ENCODE measurements at regions not wholly inside any gene's neighbourhood (a gene's known extent, or its start where the extent isn't known, plus 50 kb on each side); places are given as distances from the start of the nearest gene placed in this dataset.

- TF ChIP-seq CUX1 (IDR thresholded peaks at IDR 0.05; ENCODE audit: insufficient replicate concordance, low read depth, low read length): no peak
These were observed 57.9 kb upstream of the NAV3 start (continued) for GRCh38 chr12:77772676-77773298.

GRCh38 chr12:77768558-77768957 lies 62.1 kb upstream of the NAV3 start:
- CTCF ChIA-PET: no interaction called here
- Histone ChIP-seq H3K4me2 (ENCODE audit: control insufficient read depth, insufficient read depth) (no peak overlapping the region), H3K27me3 (replicated peaks in 1 of 2; ENCODE audit: control insufficient read depth in 2 of 2, insufficient read depth in 2 of 2, low read length in 1 of 2) (no peaks in the 10 kb centered on the region), H3K36me3 (ENCODE audit: control insufficient read depth in 2 of 2, insufficient read depth in 2 of 2, low read length in 1 of 2) (no peaks in the 10 kb centered on the region), H3K9ac (ENCODE audit: control insufficient read depth, insufficient read depth, low read length) (no peak overlapping the region), H3K27ac (ENCODE audit: control insufficient read depth, insufficient read depth) (no peak overlapping the region), H3K9me3 (replicated peaks; ENCODE audit: control insufficient read depth, insufficient read depth, low read length) (no peaks in the 10 kb centered on the region; the same call in 2 of the 3 replicates), H3K4me1 (ENCODE audit: control insufficient read depth, insufficient read depth, low read length) (no peaks in the 10 kb centered on the region), H4K20me1 (ENCODE audit: control insufficient read depth, insufficient read depth) (no peaks in the 10 kb centered on the region), H3K4me3 (no peak overlapping the region), H2AFZ (ENCODE audit: control insufficient read depth, low read depth, low read length) (no peak overlapping the region), H3K79me2 (ENCODE audit: control insufficient read depth, insufficient read depth, low read length) (no peaks in the 10 kb centered on the region)
- RAD21 ChIA-PET (ENCODE audit: unreplicated experiment): no interaction called here
- POLR2A ChIA-PET: no interaction called here
- in situ Hi-C loops (cut with MboI) (no loop called here), intact Hi-C loops (cut with micrococcal nuclease; ENCODE audit: unreplicated experiment) (no loop called here)
- DNase-seq (ENCODE audit: low read depth, low spot score) (no peak), ATAC-seq (no peak), FAIRE-seq (no peak)
- SMC1A ChIA-PET (ENCODE audit: uncharacterized antibody, unreplicated experiment): interaction anchor here (1.1 kb wide), 1 partner anchor 14 kb away, joined by 3 read pairs; no protein-coding TSS in a partner anchor
- WGBS (ENCODE audit: insufficient coverage, insufficient replicate concordance, low lambda C conversion rate, missing lambda C conversion rate): 0% methylated on average over 1 of the region's 1 CpG
- TF ChIP-seq SREBF2 (IDR thresholded peaks at IDR 0.05; ENCODE audit: low read length): no peak
- no peak for TF ChIP-seq TCF3 (IDR thresholded peaks at IDR 0.05; ENCODE audit: borderline replicate concordance, insufficient read depth, low read depth, low read length)
- no TSS peak for BruUV-seq (replicated peaks)

All from GM12878 (cell line).